ENCODE measurements at regions not wholly inside any gene's neighbourhood (a gene's known extent, or its start where the extent isn't known, plus 50 kb on each side); places are given as distances from the start of the nearest gene placed in this dataset.
A peak's percentile ranks its signal among the peaks of the same experiment; 100 is the strongest.

- Histone ChIP-seq H3K79me2 (ENCODE audit: control insufficient read depth, low read length) (no peaks in the 10 kb centered on the region), H3K4me3 (ENCODE audit: low read length) (no peak overlapping the region), H3K4me1 (ENCODE audit: control insufficient read depth, low read length) (peaks cover 8% of the 10 kb centered on the region), H3K36me3 (ENCODE audit: control insufficient read depth, low read length) (no peaks in the 10 kb centered on the region), H3K27me3 (ENCODE audit: control insufficient read depth, low read length) (peaks cover 13% of the 10 kb centered on the region), H3K4me2 (ENCODE audit: low read length) (no peak overlapping the region), H3K9me3 (ENCODE audit: control insufficient read depth, insufficient read depth, low read length) (no peaks in the 10 kb centered on the region; the same call in 1 of the 2 replicates), H3K9me2 (replicated peaks; ENCODE audit: control insufficient read depth, low read length) (no peaks in the 10 kb centered on the region), H3F3A (ENCODE audit: control insufficient read depth, insufficient read depth) (no peaks in the 10 kb centered on the region), H4K20me1 (ENCODE audit: control insufficient read depth, insufficient read depth, low read depth, low read length) (no peaks in the 10 kb centered on the region), H3K27ac (ENCODE audit: low read depth, low read length) (no peak overlapping the region)
- TF ChIP-seq EZH2phosphoT487 (IDR thresholded peaks at IDR 0.05; ENCODE audit: borderline replicate concordance, low read length), result no peak
- no peak for TF ChIP-seq CTCF (IDR thresholded peaks at IDR 0.05; ENCODE audit: low read depth, low read length, poor library complexity, severe bottlenecking)
Observed at GRCh38 chr2:106581328-106581727, 94.2 kb downstream of the CD8B2 start.

- H3K9me3 ChIP-seq (ENCODE audit: control insufficient read depth, insufficient read depth, low read length), result no peaks in the 10 kb centered on the region; the same call in 1 of the 2 replicates
- no peak overlapping the region for H3K27ac ChIP-seq (ENCODE audit: low read depth, low read length)
- H3K4me3 ChIP-seq (ENCODE audit: low read length), result peak overlapping the region; percentile 47; the same call in 1 of the 2 replicates
- H3K36me3 ChIP-seq (ENCODE audit: control insufficient read depth, low read length), result no peaks in the 10 kb centered on the region
- peaks cover 13% of the 10 kb centered on the region for H3K27me3 ChIP-seq (ENCODE audit: control insufficient read depth, low read length)
- H3K4me1 ChIP-seq (ENCODE audit: control insufficient read depth, low read length), result peaks cover 8% of the 10 kb centered on the region
- H3K9me2 ChIP-seq (replicated peaks; ENCODE audit: control insufficient read depth, low read length), result no peaks in the 10 kb centered on the region
- H4K20me1 ChIP-seq (ENCODE audit: control insufficient read depth, insufficient read depth, low read depth, low read length), result no peaks in the 10 kb centered on the region
- peak overlapping the region; percentile 61 for H3K4me2 ChIP-seq (ENCODE audit: low read length)
- no peaks in the 10 kb centered on the region for H3K79me2 ChIP-seq (ENCODE audit: control insufficient read depth, low read length)
- no peaks in the 10 kb centered on the region for H3F3A ChIP-seq (ENCODE audit: control insufficient read depth, insufficient read depth)
- TF ChIP-seq EZH2phosphoT487 (IDR thresholded peaks at IDR 0.05; ENCODE audit: borderline replicate concordance, low read length), result no peak
Observed at GRCh38 chr2:106581755-106582147, 94.6 kb downstream of the CD8B2 start.

- peak overlapping the region; percentile 47; the same call in 1 of the 2 replicates for H3K4me3 ChIP-seq (ENCODE audit: low read length)
- TF ChIP-seq EZH2phosphoT487 (IDR thresholded peaks at IDR 0.05; ENCODE audit: borderline replicate concordance, low read length), result no peak
- peak; percentile 81 for TF ChIP-seq CTCF (IDR thresholded peaks at IDR 0.05; ENCODE audit: low read depth, low read length, poor library complexity, severe bottlenecking)
Observed at GRCh38 chr2:106582148-106583143, 95.3 kb downstream of the CD8B2 start.

More at GRCh38 chr2:106582148-106583143, 95.3 kb downstream of the CD8B2 start:
- Histone ChIP-seq H3K79me2 (ENCODE audit: control insufficient read depth, low read length) (no peaks in the 10 kb centered on the region), H3K27me3 (ENCODE audit: control insufficient read depth, low read length) (peaks cover 13% of the 10 kb centered on the region), H3K4me2 (ENCODE audit: low read length) (peak overlapping the region; percentile 61), H3K4me1 (ENCODE audit: control insufficient read depth, low read length) (peaks cover 8% of the 10 kb centered on the region), H3K9me2 (replicated peaks; ENCODE audit: control insufficient read depth, low read length) (no peaks in the 10 kb centered on the region), H3K9me3 (ENCODE audit: control insufficient read depth, insufficient read depth, low read length) (no peaks in the 10 kb centered on the region; the same call in 1 of the 2 replicates), H3F3A (ENCODE audit: control insufficient read depth, insufficient read depth) (no peaks in the 10 kb centered on the region), H3K36me3 (ENCODE audit: control insufficient read depth, low read length) (no peaks in the 10 kb centered on the region), H4K20me1 (ENCODE audit: control insufficient read depth, insufficient read depth, low read depth, low read length) (no peaks in the 10 kb centered on the region), H3K27ac (ENCODE audit: low read depth, low read length) (no peak overlapping the region)

Measured in DOHH2 (cell line).